ENCODE measurements at regions not wholly inside any gene's neighbourhood (a gene's known extent, or its start where the extent isn't known, plus 50 kb on each side); places are given as distances from the start of the nearest gene placed in this dataset.

- no peak for TF ChIP-seq ESRRA (CRISPR knock-in tag; IDR thresholded peaks at IDR 0.05; ENCODE audit: borderline replicate concordance)
- no peak for TF ChIP-seq E2F4 (CRISPR knock-in tag; IDR thresholded peaks at IDR 0.05; ENCODE audit: borderline replicate concordance, low read depth)
- no peak for TF ChIP-seq E2F5 (CRISPR knock-in tag; IDR thresholded peaks at IDR 0.05)
- no peak for TF ChIP-seq CTCF (IDR thresholded peaks at IDR 0.05)
- TF ChIP-seq PREB (CRISPR knock-in tag; IDR thresholded peaks at IDR 0.05; ENCODE audit: borderline replicate concordance): no peak
- no peak for TF ChIP-seq NR3C1 (CRISPR knock-in tag; conservative IDR thresholded peaks at IDR 0.05; ENCODE audit: low read depth)
- no peak for TF ChIP-seq CREB1 (CRISPR knock-in tag; IDR thresholded peaks at IDR 0.05)
Measured at GRCh38 chr17:77615703-77616253, 342.7 kb upstream of the TNRC6C start.

Data from WTC11 (cell line).